ENCODE measurements at regions not wholly inside any gene's neighbourhood (a gene's known extent, or its start where the extent isn't known, plus 50 kb on each side); places are given as distances from the start of the nearest gene placed in this dataset.
"Not testable (repeated sequence)": the region's sequence is repeated elsewhere in the genome, so short reads cannot be mapped to it uniquely, and the experiment has no call there.

- DNase-seq, result no peak
- Mint-ChIP-seq H3K36me3 (no peaks in the 10 kb centered on the region), H3K9me3 (no peaks in the 10 kb centered on the region), H3K4me1 (no peaks in the 10 kb centered on the region), H3K27me3 (peaks cover 6 to 14% of the 10 kb centered on the region in 2 donors), H3K4me3 (no peak overlapping the region), H3K27ac (no peak overlapping the region)
- no peak for ATAC-seq (replicated peaks in 1 of 4)
- Histone ChIP-seq H3K4me3 (ENCODE audit: control insufficient read depth in 1 of 2, extremely low read depth in 1 of 2, low read length in 1 of 2) (no peak overlapping the region), H3K4me1 (ENCODE audit: control insufficient read depth in 1 of 2, extremely low read depth in 1 of 2, insufficient read depth in 2 of 2, low read length in 2 of 2) (no peaks in the 10 kb centered on the region), H3K27ac (ENCODE audit: low read length) (no peak overlapping the region), H3K27me3 (replicated peaks in 1 of 2; ENCODE audit: control insufficient read depth in 2 of 2, extremely low read depth in 1 of 2, insufficient read depth in 2 of 2, low read length in 1 of 2) (peaks cover 0 to 15% of the 10 kb centered on the region in 2 experiments), H3K36me3 (ENCODE audit: control insufficient read depth in 2 of 2, extremely low read depth in 1 of 2, insufficient read depth in 1 of 2, low read length in 1 of 2) (no peaks in the 10 kb centered on the region), H3K9me3 (no peaks in the 10 kb centered on the region)
- CTCF ChIA-PET, result no interaction called here
- 93% methylated on average over 12 of the region's 16 CpGs for whole genome bisulfite sequencing (ENCODE audit: insufficient coverage)
- POLR2A ChIA-PET, result no interaction called here
Measured at GRCh38 chr18:76613053-76613754, 118.2 kb upstream of the ZNF516 start.

GRCh38 chr18:76611750-76612045 is 116.7 kb upstream of the ZNF516 start:
- H3K36me3 Mint-ChIP-seq; POLR2A ChIA-PET; H3K4me1 ChIP-seq (ENCODE audit: control insufficient read depth in 1 of 2, extremely low read depth in 1 of 2, insufficient read depth in 2 of 2, low read length in 2 of 2); H3K27me3 Mint-ChIP-seq; H3K4me1 Mint-ChIP-seq; H3K4me3 Mint-ChIP-seq; H3K9me3 Mint-ChIP-seq; H3K27ac Mint-ChIP-seq; CTCF ChIA-PET; H3K4me3 ChIP-seq (ENCODE audit: control insufficient read depth in 1 of 2, extremely low read depth in 1 of 2, low read length in 1 of 2); H3K27ac ChIP-seq (ENCODE audit: low read length); ATAC-seq (replicated peaks in 1 of 4); H3K36me3 ChIP-seq (ENCODE audit: control insufficient read depth in 2 of 2, extremely low read depth in 1 of 2, insufficient read depth in 1 of 2, low read length in 1 of 2); DNase-seq; H3K9me3 ChIP-seq: not testable (repeated sequence)
- 96% methylated on average over 26 of the region's 26 CpGs for WGBS (ENCODE audit: insufficient coverage)
- H3K27me3 ChIP-seq (replicated peaks in 1 of 2; ENCODE audit: control insufficient read depth in 2 of 2, extremely low read depth in 1 of 2, insufficient read depth in 2 of 2, low read length in 1 of 2), result peaks cover 0 to 11% of the 10 kb centered on the region in 2 experiments

DNA sequence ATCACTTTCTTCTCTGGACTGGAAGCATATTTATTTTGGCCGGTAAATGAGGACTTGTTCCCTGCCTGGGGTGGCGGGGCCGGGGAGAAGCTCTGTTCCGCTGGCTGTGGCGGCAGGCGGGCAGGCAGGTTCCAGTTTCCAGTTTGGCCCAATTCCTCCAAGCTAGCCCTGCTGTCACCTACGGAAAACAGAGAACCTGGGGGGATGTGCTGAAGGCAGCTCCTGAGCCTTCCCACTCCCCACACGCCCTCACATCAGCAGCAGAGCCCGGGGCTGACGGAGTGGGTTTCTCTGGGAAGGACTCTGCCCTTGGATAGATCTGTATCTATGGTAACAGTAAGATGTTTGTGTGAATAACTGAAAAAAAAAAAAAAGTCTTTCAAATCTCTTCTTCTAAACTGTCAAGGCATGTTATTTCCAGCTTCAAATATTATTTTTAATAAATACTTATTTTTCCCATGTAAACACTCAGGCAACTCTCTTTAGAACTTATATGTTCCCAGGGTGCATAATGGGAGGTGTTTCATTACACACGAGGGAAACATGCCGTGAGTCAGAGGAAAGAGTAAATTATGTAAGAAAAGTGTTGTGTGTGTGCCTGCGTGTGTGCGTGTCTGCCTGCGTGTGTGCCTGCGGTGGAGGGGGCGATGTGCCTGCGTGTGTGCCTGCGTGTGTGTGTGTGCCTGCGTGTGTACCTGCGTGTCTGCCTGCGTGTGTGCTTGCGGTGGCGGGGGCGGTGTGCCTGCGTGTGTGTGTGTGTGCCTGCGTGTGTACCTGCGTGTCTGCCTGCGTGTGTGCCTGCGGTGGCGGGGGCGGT is 116.1 kb upstream of the ZNF516 start:
- Mint-ChIP-seq H3K9me3 (no peaks in the 10 kb centered on the region), H3K36me3 (no peaks in the 10 kb centered on the region)
- 96% methylated on average over 26 of the region's 32 CpGs for WGBS (ENCODE audit: insufficient coverage)

GRCh38 chr18:76610012-76610411 is 115.0 kb upstream of the ZNF516 start:
- POLR2A ChIA-PET, result no interaction called here
- DNase-seq, result no peak
- WGBS (ENCODE audit: insufficient coverage), result no CpG with 5 or more reads among the region's 4 CpGs
- Mint-ChIP-seq H3K9me3 (no peaks in the 10 kb centered on the region), H3K27ac (no peak overlapping the region), H3K27me3 (peaks cover 0 to 4% of the 10 kb centered on the region in 2 donors), H3K36me3 (no peaks in the 10 kb centered on the region), H3K4me1 (no peaks in the 10 kb centered on the region), H3K4me3 (no peak overlapping the region)
- Histone ChIP-seq H3K9me3 (no peaks in the 10 kb centered on the region), H3K4me1 (ENCODE audit: control insufficient read depth in 1 of 2, extremely low read depth in 1 of 2, insufficient read depth in 2 of 2, low read length in 2 of 2) (no peaks in the 10 kb centered on the region), H3K27ac (ENCODE audit: low read length) (no peak overlapping the region), H3K4me3 (ENCODE audit: control insufficient read depth in 1 of 2, extremely low read depth in 1 of 2, low read length in 1 of 2) (no peak overlapping the region), H3K27me3 (replicated peaks in 1 of 2; ENCODE audit: control insufficient read depth in 2 of 2, extremely low read depth in 1 of 2, insufficient read depth in 2 of 2, low read length in 1 of 2) (peaks cover 0 to 11% of the 10 kb centered on the region in 2 experiments), H3K36me3 (ENCODE audit: control insufficient read depth in 2 of 2, extremely low read depth in 1 of 2, insufficient read depth in 1 of 2, low read length in 1 of 2) (no peaks in the 10 kb centered on the region)
- CTCF ChIA-PET, result no interaction called here
- ATAC-seq (replicated peaks in 1 of 4), result no peak

More for the DNA sequence above, 116.1 kb upstream of the ZNF516 start:
- H3K4me3 Mint-ChIP-seq, result no peak overlapping the region
- H3K27ac ChIP-seq (ENCODE audit: low read length), result no peak overlapping the region
- H3K27me3 ChIP-seq (replicated peaks in 1 of 2; ENCODE audit: control insufficient read depth in 2 of 2, extremely low read depth in 1 of 2, insufficient read depth in 2 of 2, low read length in 1 of 2), result peaks cover 0 to 11% of the 10 kb centered on the region in 2 experiments
- no peak overlapping the region for H3K4me3 ChIP-seq (ENCODE audit: control insufficient read depth in 1 of 2, extremely low read depth in 1 of 2, low read length in 1 of 2)
- H3K27me3 Mint-ChIP-seq, result peaks cover 1 to 8% of the 10 kb centered on the region in 2 donors
- no peak overlapping the region for H3K27ac Mint-ChIP-seq
- DNase-seq (no peak), ATAC-seq (replicated peaks in 1 of 4) (no peak)
- H3K4me1 Mint-ChIP-seq, result no peaks in the 10 kb centered on the region
- CTCF ChIA-PET, result interaction anchor here in 1 of 2 donors (0.6 to 0.8 kb wide), 2 partner anchors 9 to 203 kb away, joined by 3 read pairs; no protein-coding TSS in a partner anchor
- POLR2A ChIA-PET, result no interaction called here
- H3K4me1 ChIP-seq (ENCODE audit: control insufficient read depth in 1 of 2, extremely low read depth in 1 of 2, insufficient read depth in 2 of 2, low read length in 2 of 2), result no peaks in the 10 kb centered on the region
- no peaks in the 10 kb centered on the region for H3K9me3 ChIP-seq
- no peaks in the 10 kb centered on the region for H3K36me3 ChIP-seq (ENCODE audit: control insufficient read depth in 2 of 2, extremely low read depth in 1 of 2, insufficient read depth in 1 of 2, low read length in 1 of 2)

DNA sequence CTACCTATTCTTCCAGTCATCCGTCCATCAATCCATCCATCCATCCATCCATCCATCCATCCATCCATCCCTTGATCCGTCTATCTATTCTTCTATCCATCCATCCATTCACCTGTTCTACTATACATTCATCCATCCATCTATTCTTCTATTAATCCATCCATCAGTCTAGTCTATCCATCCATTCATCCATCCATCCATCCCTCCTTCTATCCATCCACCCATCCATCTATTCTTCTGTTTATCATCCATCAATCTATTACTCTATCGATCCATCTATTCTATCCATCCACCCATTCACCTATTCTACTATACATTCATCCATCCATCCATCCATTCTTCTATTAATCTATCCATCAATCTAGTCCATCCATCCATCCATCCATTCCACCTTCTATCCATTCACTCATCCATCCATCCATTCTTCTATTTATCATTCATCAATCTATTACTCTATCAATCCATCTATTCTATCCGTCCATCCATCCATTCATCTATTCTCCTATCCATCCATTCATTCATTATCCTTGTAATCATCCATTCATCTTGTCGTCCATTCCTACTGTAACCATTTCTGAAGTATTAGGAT is 110.4 kb upstream of the ZNF516 start:
- Mint-ChIP-seq H3K4me1 (no peaks in the 10 kb centered on the region), H3K9me3 (no peaks in the 10 kb centered on the region), H3K27ac (no peak overlapping the region), H3K36me3 (no peaks in the 10 kb centered on the region), H3K4me3 (no peak overlapping the region), H3K27me3 (peaks cover 0 to 4% of the 10 kb centered on the region in 2 donors)
- ChIA-PET POLR2A (no interaction called here), CTCF (interaction anchor here in 1 of 2 donors (0.8 kb wide), 1 partner anchor 1163 kb away, joined by 4 read pairs; no protein-coding TSS in a partner anchor)
- 87% methylated on average over 3 of the region's 5 CpGs for WGBS (ENCODE audit: insufficient coverage)
- no peak for ATAC-seq (replicated peaks in 1 of 4)
- Histone ChIP-seq H3K4me1 (ENCODE audit: control insufficient read depth in 1 of 2, extremely low read depth in 1 of 2, insufficient read depth in 2 of 2, low read length in 2 of 2) (no peaks in the 10 kb centered on the region), H3K9me3 (no peaks in the 10 kb centered on the region), H3K36me3 (ENCODE audit: control insufficient read depth in 2 of 2, extremely low read depth in 1 of 2, insufficient read depth in 1 of 2, low read length in 1 of 2) (no peaks in the 10 kb centered on the region), H3K4me3 (ENCODE audit: control insufficient read depth in 1 of 2, extremely low read depth in 1 of 2, low read length in 1 of 2) (no peak overlapping the region), H3K27ac (ENCODE audit: low read length) (no peak overlapping the region), H3K27me3 (replicated peaks in 1 of 2; ENCODE audit: control insufficient read depth in 2 of 2, extremely low read depth in 1 of 2, insufficient read depth in 2 of 2, low read length in 1 of 2) (peaks cover 0 to 5% of the 10 kb centered on the region in 2 experiments)
- DNase-seq, result no peak

DNA sequence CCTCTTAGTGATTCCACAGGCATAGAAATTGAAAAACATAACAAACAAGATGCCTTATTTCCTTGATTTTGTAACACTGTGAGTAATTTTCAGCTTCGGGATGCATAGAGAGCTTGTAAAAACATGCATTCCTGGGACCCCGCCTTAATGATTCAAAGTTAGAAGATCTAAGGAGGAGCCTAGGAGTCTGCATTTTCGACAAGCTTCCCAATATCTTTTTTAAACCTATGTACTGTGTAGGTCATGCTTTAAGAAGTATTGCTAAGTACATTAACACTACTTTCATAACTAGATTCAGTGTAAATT is 109.8 kb upstream of the ZNF516 start:
- H3K27ac Mint-ChIP-seq, result no peak overlapping the region
- H3K9me3 Mint-ChIP-seq, result no peaks in the 10 kb centered on the region
- POLR2A ChIA-PET, result no interaction called here
- no peak for ATAC-seq (replicated peaks in 1 of 4)
- H3K4me3 ChIP-seq (ENCODE audit: control insufficient read depth in 1 of 2, extremely low read depth in 1 of 2, low read length in 1 of 2), result no peak overlapping the region
- no peaks in the 10 kb centered on the region for H3K4me1 Mint-ChIP-seq
- H3K27me3 ChIP-seq (replicated peaks in 1 of 2; ENCODE audit: control insufficient read depth in 2 of 2, extremely low read depth in 1 of 2, insufficient read depth in 2 of 2, low read length in 1 of 2), result peaks cover 0 to 5% of the 10 kb centered on the region in 2 experiments
- no peak overlapping the region for H3K27ac ChIP-seq (ENCODE audit: low read length)
- peaks cover 0 to 4% of the 10 kb centered on the region in 2 donors for H3K27me3 Mint-ChIP-seq
- no peaks in the 10 kb centered on the region for H3K36me3 Mint-ChIP-seq
- no CpG with 5 or more reads among the region's 3 CpGs for WGBS (ENCODE audit: insufficient coverage)
- no peaks in the 10 kb centered on the region for H3K4me1 ChIP-seq (ENCODE audit: control insufficient read depth in 1 of 2, extremely low read depth in 1 of 2, insufficient read depth in 2 of 2, low read length in 2 of 2)
- DNase-seq, result no peak
- no peaks in the 10 kb centered on the region for H3K36me3 ChIP-seq (ENCODE audit: control insufficient read depth in 2 of 2, extremely low read depth in 1 of 2, insufficient read depth in 1 of 2, low read length in 1 of 2)
- no peaks in the 10 kb centered on the region for H3K9me3 ChIP-seq
- no peak overlapping the region for H3K4me3 Mint-ChIP-seq
- CTCF ChIA-PET, result no interaction called here

Data from T-cell (primary cell).